ENCODE measurements at regions not wholly inside any gene's neighbourhood (a gene's known extent, or its start where the extent isn't known, plus 50 kb on each side); places are given as distances from the start of the nearest gene placed in this dataset.

DNA sequence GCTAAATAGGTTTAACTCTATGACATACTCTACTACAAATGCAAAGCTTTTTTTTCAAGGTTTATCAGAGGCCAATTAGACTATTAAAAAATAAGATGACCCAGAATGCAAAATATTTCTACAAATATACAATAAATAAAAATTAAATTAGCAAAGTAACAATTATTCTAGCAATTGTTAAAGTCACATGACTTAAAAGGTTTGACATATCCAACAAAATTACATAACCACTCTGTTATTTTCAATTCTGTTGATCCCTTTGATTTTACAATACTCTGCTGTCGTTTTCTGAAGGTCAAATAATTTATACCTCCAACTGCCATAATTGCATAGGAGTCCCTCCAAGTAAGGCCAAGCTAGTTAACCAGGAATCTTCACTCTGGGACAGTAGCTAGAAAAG is 292.6 kb upstream of the MIR17HG start:
- TF ChIP-seq, protein P1, sequence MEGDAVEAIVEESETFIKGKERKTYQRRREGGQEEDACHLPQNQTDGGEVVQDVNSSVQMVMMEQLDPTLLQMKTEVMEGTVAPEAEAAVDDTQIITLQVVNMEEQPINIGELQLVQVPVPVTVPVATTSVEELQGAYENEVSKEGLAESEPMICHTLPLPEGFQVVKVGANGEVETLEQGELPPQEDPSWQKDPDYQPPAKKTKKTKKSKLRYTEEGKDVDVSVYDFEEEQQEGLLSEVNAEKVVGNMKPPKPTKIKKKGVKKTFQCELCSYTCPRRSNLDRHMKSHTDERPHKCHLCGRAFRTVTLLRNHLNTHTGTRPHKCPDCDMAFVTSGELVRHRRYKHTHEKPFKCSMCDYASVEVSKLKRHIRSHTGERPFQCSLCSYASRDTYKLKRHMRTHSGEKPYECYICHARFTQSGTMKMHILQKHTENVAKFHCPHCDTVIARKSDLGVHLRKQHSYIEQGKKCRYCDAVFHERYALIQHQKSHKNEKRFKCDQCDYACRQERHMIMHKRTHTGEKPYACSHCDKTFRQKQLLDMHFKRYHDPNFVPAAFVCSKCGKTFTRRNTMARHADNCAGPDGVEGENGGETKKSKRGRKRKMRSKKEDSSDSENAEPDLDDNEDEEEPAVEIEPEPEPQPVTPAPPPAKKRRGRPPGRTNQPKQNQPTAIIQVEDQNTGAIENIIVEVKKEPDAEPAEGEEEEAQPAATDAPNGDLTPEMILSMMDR (IDR thresholded peaks at IDR 0.05): no peak
- no peak for TF ChIP-seq TP53 (CRISPR knock-in tag; IDR thresholded peaks at IDR 0.05)
- no peak for TF ChIP-seq ESRRA (CRISPR knock-in tag; IDR thresholded peaks at IDR 0.05; ENCODE audit: borderline replicate concordance)
